ENCODE measurements at regions not wholly inside any gene's neighbourhood (a gene's known extent, or its start where the extent isn't known, plus 50 kb on each side); places are given as distances from the start of the nearest gene placed in this dataset.

DNA sequence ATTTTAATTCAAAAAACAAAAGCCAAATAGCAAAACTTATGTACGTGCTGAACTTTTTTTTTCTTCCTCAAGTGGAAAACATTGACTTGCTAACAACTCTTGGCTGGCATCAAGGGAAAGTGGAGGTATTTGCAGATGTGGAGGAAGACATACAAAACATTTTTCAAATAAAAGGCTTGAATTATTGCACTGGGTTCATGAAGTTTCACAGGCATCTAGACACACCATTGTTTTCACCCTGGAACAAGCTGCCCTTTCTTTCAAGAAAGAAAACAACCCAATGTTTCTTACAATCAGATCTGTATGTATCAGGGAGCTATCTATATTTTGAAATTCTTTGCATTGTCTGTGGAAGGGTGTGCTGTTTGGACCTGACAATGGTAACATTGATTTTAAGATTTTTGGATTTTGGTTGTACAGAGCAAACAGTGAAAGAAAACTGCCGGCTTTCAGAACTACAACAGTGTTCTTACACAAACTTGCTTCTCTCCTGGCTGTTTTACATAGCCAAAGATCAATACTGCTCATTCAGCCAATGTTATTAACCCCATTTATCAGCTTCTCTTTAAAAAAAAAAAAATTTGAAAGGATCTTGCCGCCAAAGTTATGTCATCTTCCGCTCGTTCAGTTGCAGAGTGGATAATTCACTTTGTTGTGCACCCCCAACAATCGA, 187.7 kb upstream of the FOXD3 start:
- TF ChIP-seq, protein P1, sequence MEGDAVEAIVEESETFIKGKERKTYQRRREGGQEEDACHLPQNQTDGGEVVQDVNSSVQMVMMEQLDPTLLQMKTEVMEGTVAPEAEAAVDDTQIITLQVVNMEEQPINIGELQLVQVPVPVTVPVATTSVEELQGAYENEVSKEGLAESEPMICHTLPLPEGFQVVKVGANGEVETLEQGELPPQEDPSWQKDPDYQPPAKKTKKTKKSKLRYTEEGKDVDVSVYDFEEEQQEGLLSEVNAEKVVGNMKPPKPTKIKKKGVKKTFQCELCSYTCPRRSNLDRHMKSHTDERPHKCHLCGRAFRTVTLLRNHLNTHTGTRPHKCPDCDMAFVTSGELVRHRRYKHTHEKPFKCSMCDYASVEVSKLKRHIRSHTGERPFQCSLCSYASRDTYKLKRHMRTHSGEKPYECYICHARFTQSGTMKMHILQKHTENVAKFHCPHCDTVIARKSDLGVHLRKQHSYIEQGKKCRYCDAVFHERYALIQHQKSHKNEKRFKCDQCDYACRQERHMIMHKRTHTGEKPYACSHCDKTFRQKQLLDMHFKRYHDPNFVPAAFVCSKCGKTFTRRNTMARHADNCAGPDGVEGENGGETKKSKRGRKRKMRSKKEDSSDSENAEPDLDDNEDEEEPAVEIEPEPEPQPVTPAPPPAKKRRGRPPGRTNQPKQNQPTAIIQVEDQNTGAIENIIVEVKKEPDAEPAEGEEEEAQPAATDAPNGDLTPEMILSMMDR (IDR thresholded peaks at IDR 0.05; ENCODE audit: insufficient read depth, missing control alignments): no peak
- DNase-seq (ENCODE audit: insufficient read length, low spot score) (no peak), FAIRE-seq (no peak)

DNA sequence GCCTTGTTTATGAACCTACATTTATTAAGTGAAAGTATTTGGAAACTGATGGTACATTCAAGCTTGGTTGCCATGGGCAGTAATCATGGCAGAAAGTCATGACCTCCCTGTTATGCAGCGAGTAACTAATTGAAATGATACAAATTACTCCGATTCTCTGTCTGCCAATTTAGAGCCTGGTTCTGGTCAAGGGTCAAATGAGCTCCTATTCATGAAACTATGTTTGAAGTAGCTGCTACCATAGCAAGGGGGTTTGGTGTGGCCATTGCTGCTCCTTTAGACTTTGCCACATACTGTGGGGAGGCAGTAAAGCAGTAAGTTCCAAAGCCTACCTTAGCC, 187.2 kb upstream of the FOXD3 start:
- FAIRE-seq (no peak), DNase-seq (ENCODE audit: insufficient read length, low spot score) (no peak)
- TF ChIP-seq, protein P1 (IDR thresholded peaks at IDR 0.05; ENCODE audit: insufficient read depth, missing control alignments): no peak

DNA sequence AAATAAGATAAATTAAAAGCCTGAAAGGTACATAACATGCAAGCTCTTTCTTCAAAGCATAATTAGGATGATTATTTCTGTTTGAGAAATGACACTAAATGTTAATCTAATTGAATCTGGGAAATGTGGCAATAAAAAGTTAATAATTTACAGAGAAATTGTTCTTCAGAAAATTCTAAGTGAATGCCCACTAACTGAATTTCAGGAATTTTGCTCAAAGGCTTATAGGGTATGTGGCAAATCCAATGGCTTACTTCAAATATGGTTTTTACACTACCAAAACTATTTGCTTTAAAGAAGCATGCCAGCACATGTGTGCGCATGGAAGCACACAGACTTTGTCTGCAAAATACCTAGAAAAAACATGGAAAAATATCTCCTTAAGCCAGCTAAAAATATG, 186.6 kb upstream of the FOXD3 start:
- DNase-seq (ENCODE audit: insufficient read length, low spot score): no peak
- TF ChIP-seq, protein P1 (IDR thresholded peaks at IDR 0.05; ENCODE audit: insufficient read depth, missing control alignments): no peak
- FAIRE-seq: no peak

DNA sequence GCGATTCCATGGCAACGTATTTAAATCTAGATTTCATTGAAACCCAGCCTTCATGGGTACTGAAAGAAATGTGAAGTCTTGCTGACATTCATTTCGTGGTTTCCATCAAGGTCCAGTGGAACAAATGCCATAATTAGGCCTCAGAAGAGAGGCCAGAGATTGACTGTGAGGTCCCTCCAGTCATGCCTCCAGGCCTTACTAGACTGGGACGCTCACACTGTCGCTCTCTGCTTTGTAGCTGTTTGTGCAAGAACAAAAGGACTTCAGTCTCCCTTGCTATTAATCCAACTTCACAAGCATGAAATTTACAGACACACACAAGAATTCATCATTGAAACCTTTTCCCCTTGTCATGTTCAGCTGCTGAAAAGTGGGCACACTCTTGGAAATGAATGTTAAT, 180.4 kb upstream of the FOXD3 start:
- no peak for FAIRE-seq
- TF ChIP-seq, protein P1 (IDR thresholded peaks at IDR 0.05; ENCODE audit: insufficient read depth, missing control alignments): no peak
- DNase-seq (ENCODE audit: insufficient read length, low spot score): no peak

GRCh38 chr1:63143482-63143881, 178.9 kb upstream of the FOXD3 start:
- DNase-seq (ENCODE audit: insufficient read length, low spot score): no peak
- TF ChIP-seq, protein P1 (IDR thresholded peaks at IDR 0.05; ENCODE audit: insufficient read depth, missing control alignments): no peak
- no peak for FAIRE-seq

DNA sequence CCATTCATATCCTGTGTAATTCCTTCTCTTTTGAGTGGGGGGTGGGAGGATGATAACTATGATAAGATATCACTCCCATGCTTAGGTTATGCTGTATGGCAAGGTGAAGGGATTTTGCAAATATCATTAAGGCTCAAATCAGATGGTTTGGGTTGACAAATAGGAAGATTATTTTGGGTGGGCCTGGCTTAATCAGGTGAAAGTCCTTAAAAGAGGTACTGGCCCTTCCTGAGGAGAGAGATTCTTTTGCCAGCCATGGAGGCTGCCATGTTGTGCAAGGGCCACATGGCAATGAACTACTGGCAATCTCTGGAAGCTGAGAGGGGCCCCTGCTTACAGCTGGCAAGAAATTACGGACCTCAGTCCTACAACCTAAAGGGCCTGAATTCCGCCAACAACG, 174.6 kb upstream of the FOXD3 start:
- FAIRE-seq (no peak), DNase-seq (ENCODE audit: insufficient read length, low spot score) (no peak)
- TF ChIP-seq, protein P1 (IDR thresholded peaks at IDR 0.05; ENCODE audit: insufficient read depth, missing control alignments): no peak

DNA sequence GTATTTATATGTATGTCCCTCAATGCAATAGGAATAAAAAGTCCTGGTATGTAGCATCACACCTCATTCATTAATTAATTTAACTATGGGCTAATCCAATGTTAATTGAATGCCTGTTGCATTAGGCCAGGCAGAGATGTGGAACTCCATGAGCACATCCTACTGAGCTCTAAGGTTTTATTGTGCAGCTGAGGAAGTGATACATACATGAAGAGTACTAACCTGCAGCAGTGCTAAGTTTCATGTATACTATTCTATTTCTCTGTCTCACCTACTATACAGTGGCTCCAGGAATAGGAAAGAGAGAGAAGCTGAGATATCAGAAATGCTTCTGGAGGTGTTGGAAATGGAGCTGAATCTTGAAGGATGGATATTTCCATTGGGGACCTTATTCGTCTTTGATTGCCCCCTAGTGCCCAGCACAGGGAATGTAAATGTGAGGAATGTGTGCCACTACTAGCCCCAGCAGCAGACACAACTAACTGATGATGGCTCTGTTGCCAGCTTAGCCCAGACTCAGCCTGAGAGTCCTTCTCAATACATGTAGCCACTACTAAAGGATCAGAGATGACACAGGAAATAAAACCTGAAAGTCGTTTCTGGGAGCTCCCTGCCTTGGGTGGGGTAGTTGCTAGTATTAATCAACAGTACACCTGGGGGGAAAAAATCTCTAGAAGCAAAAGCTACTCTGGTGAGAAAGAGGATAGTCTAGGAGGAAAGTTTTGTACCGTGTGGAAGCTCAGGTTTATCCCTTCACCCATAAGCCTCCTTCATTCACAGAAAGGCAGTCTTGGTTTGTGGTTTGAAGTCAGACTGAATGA, 173.3 kb upstream of the FOXD3 start:
- TF ChIP-seq, protein P1 (IDR thresholded peaks at IDR 0.05; ENCODE audit: insufficient read depth, missing control alignments): peak; percentile 48
- DNase-seq (ENCODE audit: insufficient read length, low spot score) (no peak), FAIRE-seq (no peak)

Measured in D721Med (cell line).